ENCODE measurements at regions not wholly inside any gene's neighbourhood (a gene's known extent, or its start where the extent isn't known, plus 50 kb on each side); places are given as distances from the start of the nearest gene placed in this dataset.

DNA sequence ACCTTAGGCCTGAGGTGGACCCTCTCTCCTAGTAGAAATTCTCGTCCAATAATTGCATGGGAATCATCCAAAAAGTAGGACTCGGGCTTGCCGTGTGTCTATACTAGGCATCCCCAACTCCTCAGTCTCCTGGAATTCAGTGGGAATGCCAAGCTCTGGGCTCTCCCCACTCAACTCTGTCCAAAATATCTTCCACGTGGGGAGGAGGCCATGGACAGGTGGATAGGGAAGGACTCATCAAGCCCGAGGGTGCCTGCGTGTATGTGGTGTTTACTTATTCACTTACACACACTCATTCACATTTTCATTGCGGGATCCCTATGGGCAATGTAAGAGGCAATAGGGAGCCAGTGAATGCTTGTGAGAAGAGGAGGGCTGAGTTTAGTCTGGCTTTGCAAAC, 383.3 kb downstream of the MN1 start:
- Histone ChIP-seq H3K4me2 (replicated peaks; ENCODE audit: low read depth, low read length, poor library complexity, severe bottlenecking) (no peak overlapping the region), H3K4me3 (ENCODE audit: control extremely low read depth in 1 of 5, extremely low read depth in 1 of 5, insufficient read depth in 1 of 5, low read depth in 2 of 5, low read length in 4 of 5) (no peak overlapping the region), H4K20me1 (ENCODE audit: control insufficient read depth, insufficient read depth, low read length, poor library complexity, severe bottlenecking) (no peaks in the 10 kb centered on the region), H3K27ac (ENCODE audit: low read length in 2 of 2) (no peak overlapping the region), H3K27me3 (replicated peaks in 1 of 4; ENCODE audit: control extremely low read depth in 1 of 4, control insufficient read depth in 3 of 4, insufficient read depth in 4 of 4, low read length in 3 of 4) (peaks cover 0 to 6% (median 0%) of the 10 kb centered on the region in 4 experiments), H3K4me1 (ENCODE audit: control insufficient read depth in 2 of 2, insufficient read depth in 2 of 2, low read length in 2 of 2) (no peaks in the 10 kb centered on the region), H3K9ac (ENCODE audit: low read length) (no peak overlapping the region), H3K36me3 (replicated peaks in 1 of 2; ENCODE audit: control extremely low read depth in 1 of 2, control insufficient read depth in 1 of 2, extremely low read depth in 1 of 2, insufficient read depth in 2 of 2, low read length in 1 of 2) (no peaks in the 10 kb centered on the region), H2AFZ (ENCODE audit: insufficient read depth, low read depth, low read length, poor library complexity, severe bottlenecking) (no peak overlapping the region), H3K9me3 (ENCODE audit: control extremely low read depth in 1 of 3, control insufficient read depth in 2 of 3, insufficient read depth in 1 of 3, low read length in 2 of 3) (peaks cover 0 to 6% (median 2%) of the 10 kb centered on the region in 3 donors), H3K79me2 (ENCODE audit: control insufficient read depth, insufficient read depth, low read length) (no peaks in the 10 kb centered on the region)
- Mint-ChIP-seq H3K9me3 (ENCODE audit: insufficient read depth) (peaks cover 3% of the 10 kb centered on the region), H3K27me3 (peaks cover 35% of the 10 kb centered on the region), H3K4me3 (no peak overlapping the region), H3K27ac (no peak overlapping the region), H3K4me1 (no peaks in the 10 kb centered on the region)
- ChIA-PET CTCF (no interaction called here), POLR2A (no interaction called here)
- intact Hi-C loops (cut with micrococcal nuclease): no loop called here
- no peak for DNase-seq
- WGBS (ENCODE audit: insufficient coverage): 67% methylated on average over 3 of the region's 7 CpGs
- no peak for TF ChIP-seq EZH2 (IDR thresholded peaks at IDR 0.05; ENCODE audit: borderline replicate concordance, insufficient read depth, low read depth, low read length, poor library complexity, severe bottlenecking)
- TF ChIP-seq, protein P1, sequence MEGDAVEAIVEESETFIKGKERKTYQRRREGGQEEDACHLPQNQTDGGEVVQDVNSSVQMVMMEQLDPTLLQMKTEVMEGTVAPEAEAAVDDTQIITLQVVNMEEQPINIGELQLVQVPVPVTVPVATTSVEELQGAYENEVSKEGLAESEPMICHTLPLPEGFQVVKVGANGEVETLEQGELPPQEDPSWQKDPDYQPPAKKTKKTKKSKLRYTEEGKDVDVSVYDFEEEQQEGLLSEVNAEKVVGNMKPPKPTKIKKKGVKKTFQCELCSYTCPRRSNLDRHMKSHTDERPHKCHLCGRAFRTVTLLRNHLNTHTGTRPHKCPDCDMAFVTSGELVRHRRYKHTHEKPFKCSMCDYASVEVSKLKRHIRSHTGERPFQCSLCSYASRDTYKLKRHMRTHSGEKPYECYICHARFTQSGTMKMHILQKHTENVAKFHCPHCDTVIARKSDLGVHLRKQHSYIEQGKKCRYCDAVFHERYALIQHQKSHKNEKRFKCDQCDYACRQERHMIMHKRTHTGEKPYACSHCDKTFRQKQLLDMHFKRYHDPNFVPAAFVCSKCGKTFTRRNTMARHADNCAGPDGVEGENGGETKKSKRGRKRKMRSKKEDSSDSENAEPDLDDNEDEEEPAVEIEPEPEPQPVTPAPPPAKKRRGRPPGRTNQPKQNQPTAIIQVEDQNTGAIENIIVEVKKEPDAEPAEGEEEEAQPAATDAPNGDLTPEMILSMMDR (IDR thresholded peaks at IDR 0.05): no peak
- ATAC-seq (ENCODE audit: low read depth): no peak

DNA sequence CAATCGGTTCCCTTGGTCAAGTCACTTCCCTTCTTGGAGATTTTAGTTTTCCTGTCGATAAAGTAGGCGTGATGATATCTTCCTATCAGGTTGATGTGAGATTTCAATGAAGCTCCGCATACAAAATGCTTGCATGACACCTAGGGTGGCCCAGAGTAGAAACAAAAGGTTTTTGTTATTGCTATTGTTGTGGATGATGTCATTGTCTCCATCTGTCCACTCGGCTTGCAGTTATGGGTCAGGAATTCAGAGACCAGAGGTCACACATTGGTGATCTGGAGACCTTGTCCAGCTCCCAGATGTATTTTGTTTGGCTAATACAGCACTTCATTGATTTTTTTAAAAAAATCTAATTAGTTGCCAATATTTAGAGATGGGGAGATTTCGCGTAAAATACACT, 382.1 kb downstream of the MN1 start:
- WGBS (ENCODE audit: insufficient coverage): 87% methylated on average over 2 of the region's 7 CpGs
- H3K36me3 ChIP-seq (replicated peaks in 1 of 2; ENCODE audit: control extremely low read depth in 1 of 2, control insufficient read depth in 1 of 2, extremely low read depth in 1 of 2, insufficient read depth in 2 of 2, low read length in 1 of 2): no peaks in the 10 kb centered on the region
- Mint-ChIP-seq H3K4me1 (no peaks in the 10 kb centered on the region), H3K27me3 (peaks cover 35% of the 10 kb centered on the region), H3K9me3 (ENCODE audit: insufficient read depth) (peaks cover 3% of the 10 kb centered on the region), H3K27ac (no peak overlapping the region), H3K4me3 (no peak overlapping the region)
- H3K4me3 ChIP-seq (ENCODE audit: control extremely low read depth in 1 of 5, extremely low read depth in 1 of 5, insufficient read depth in 1 of 5, low read depth in 2 of 5, low read length in 4 of 5): no peak overlapping the region
- ChIA-PET POLR2A (no interaction called here), CTCF (no interaction called here)
- no peaks in the 10 kb centered on the region for H3K79me2 ChIP-seq (ENCODE audit: control insufficient read depth, insufficient read depth, low read length)
- H3K9me3 ChIP-seq (ENCODE audit: control extremely low read depth in 1 of 3, control insufficient read depth in 2 of 3, insufficient read depth in 1 of 3, low read length in 2 of 3): peaks cover 0 to 6% (median 2%) of the 10 kb centered on the region in 3 donors
- intact Hi-C loops (cut with micrococcal nuclease): no loop called here
- no peak for DNase-seq
- TF ChIP-seq, protein P1 (IDR thresholded peaks at IDR 0.05): no peak
- TF ChIP-seq EZH2 (IDR thresholded peaks at IDR 0.05; ENCODE audit: borderline replicate concordance, insufficient read depth, low read depth, low read length, poor library complexity, severe bottlenecking): no peak
- H3K4me2 ChIP-seq (replicated peaks; ENCODE audit: low read depth, low read length, poor library complexity, severe bottlenecking): no peak overlapping the region
- ATAC-seq (ENCODE audit: low read depth): no peak
- no peaks in the 10 kb centered on the region for H4K20me1 ChIP-seq (ENCODE audit: control insufficient read depth, insufficient read depth, low read length, poor library complexity, severe bottlenecking)
- H2AFZ ChIP-seq (ENCODE audit: insufficient read depth, low read depth, low read length, poor library complexity, severe bottlenecking): no peak overlapping the region
- no peaks in the 10 kb centered on the region for H3K4me1 ChIP-seq (ENCODE audit: control insufficient read depth in 2 of 2, insufficient read depth in 2 of 2, low read length in 2 of 2)
- H3K27me3 ChIP-seq (replicated peaks in 1 of 4; ENCODE audit: control extremely low read depth in 1 of 4, control insufficient read depth in 3 of 4, insufficient read depth in 4 of 4, low read length in 3 of 4): peaks cover 0 to 4% (median 0%) of the 10 kb centered on the region in 4 experiments
- H3K9ac ChIP-seq (ENCODE audit: low read length): no peak overlapping the region
- no peak overlapping the region for H3K27ac ChIP-seq (ENCODE audit: low read length in 2 of 2)
